ENCODE measurements at regions not wholly inside any gene's neighbourhood (a gene's known extent, or its start where the extent isn't known, plus 50 kb on each side); places are given as distances from the start of the nearest gene placed in this dataset.

DNA sequence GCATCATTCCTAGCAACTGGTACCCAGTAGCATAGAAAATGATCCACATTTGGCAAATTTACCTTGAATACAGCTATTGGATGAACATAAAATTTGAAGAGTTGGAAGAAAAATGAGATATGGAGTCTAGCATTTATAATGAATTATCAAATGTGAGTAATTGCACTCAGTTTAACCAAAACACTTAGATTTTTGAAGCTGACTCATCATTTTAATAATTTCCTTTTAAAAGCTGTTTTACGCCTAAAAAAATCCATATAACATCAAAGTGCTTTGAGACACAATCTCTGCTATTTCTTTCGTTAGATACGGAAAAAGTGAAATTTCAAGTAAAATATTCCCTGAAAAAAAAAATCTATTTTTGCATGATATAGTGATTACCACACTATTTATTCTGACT, 767.4 kb downstream of the ROBO2 start:
- WGBS (ENCODE audit: low lambda C conversion rate) = 23% methylated on average over 3 of the region's 3 CpGs
- BruUV-seq (replicated peaks) = no TSS peak
- FAIRE-seq = no peak

DNA sequence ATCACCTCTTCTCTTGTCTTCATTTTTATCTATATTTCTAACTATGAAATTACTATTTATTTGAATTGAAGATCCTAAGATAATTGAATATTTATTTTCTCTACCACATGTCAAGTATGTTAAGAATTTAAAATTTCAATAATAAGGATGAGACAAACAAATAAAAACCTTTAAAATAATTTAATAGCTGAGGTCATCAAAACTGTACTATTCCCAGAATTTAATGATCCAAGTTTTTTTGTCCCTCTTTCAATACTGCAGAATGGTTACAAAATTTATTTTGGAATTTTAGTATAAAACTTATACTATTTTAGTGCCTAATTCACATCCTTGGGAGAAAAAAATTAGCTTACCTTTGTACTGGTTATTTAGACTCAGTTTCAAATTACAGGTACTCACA, 774.9 kb downstream of the ROBO2 start:
- no peak for FAIRE-seq
- Histone ChIP-seq H3K9me3 (ENCODE audit: low read length) (no peaks in the 10 kb centered on the region), H3K27me3 (ENCODE audit: control insufficient read depth in 1 of 2, insufficient read depth in 2 of 2, low read length in 2 of 2) (no peaks in the 10 kb centered on the region), H4K20me1 (ENCODE audit: insufficient read depth, low read length) (no peaks in the 10 kb centered on the region), H3K4me3 (replicated peaks in 1 of 3; ENCODE audit: insufficient read depth in 1 of 3, low read depth in 2 of 3, low read length in 3 of 3) (no peak overlapping the region), H3K36me3 (replicated peaks in 1 of 2; ENCODE audit: control insufficient read depth in 1 of 2, insufficient read depth in 2 of 2, low read length in 2 of 2) (no peaks in the 10 kb centered on the region), H3K27ac (ENCODE audit: extremely low read length, insufficient read depth, low read length) (no peak overlapping the region), H3K9ac (ENCODE audit: insufficient read depth, low read depth, low read length) (no peak overlapping the region), H3K4me1 (ENCODE audit: insufficient read depth, low read length) (no peaks in the 10 kb centered on the region), H3K79me2 (ENCODE audit: insufficient read depth, low read length) (no peaks in the 10 kb centered on the region), H2AFZ (ENCODE audit: low read length) (no peak overlapping the region), H3K4me2 (ENCODE audit: low read depth, low read length) (no peak overlapping the region)
- DNase-seq (ENCODE audit: low spot score) = no peak
- ATAC-seq = no peak
- in situ Hi-C loops (cut with HindIII; ENCODE audit: extremely low pct_ligation_motif_present, low pct_unique_long_range_greater_than_20kb) = no loop called here
- POLR2A ChIA-PET = no interaction called here
- no TSS peak for BruUV-seq (replicated peaks)
- intact Hi-C loops (cut with micrococcal nuclease; ENCODE audit: unreplicated experiment) = loop anchor here (2.0 kb wide), 1 partner anchor 776 kb away; no protein-coding TSS in a partner anchor
- TF ChIP-seq, protein P1, sequence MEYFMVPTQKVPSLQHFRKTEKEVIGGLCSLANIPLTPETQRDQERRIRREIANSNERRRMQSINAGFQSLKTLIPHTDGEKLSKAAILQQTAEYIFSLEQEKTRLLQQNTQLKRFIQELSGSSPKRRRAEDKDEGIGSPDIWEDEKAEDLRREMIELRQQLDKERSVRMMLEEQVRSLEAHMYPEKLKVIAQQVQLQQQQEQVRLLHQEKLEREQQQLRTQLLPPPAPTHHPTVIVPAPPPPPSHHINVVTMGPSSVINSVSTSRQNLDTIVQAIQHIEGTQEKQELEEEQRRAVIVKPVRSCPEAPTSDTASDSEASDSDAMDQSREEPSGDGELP (IDR thresholded peaks at IDR 0.05; ENCODE audit: borderline replicate concordance, low read depth) = no peak
- TF ChIP-seq MAFK (conservative IDR thresholded peaks at IDR 0.05 in 1 of 2, IDR thresholded peaks at IDR 0.05 in 1 of 2; ENCODE audit: low read length in 2 of 2) = peak; percentile 62 to 88
- TF ChIP-seq MAFF (IDR thresholded peaks at IDR 0.05; ENCODE audit: low read depth, low read length) = peak; percentile 78
- CTCF ChIA-PET (ENCODE audit: low intra/inter-chr PET ratio, low total read pairs) = no interaction called here

More for the DNA sequence above, 767.4 kb downstream of the ROBO2 start:
- DNase-seq (ENCODE audit: low spot score) (no peak), ATAC-seq (no peak)
- no peaks in the 10 kb centered on the region for H3K36me3 ChIP-seq (replicated peaks in 1 of 2; ENCODE audit: control insufficient read depth in 1 of 2, insufficient read depth in 2 of 2, low read length in 2 of 2)
- H3K9me3 ChIP-seq (ENCODE audit: low read length) = no peaks in the 10 kb centered on the region
- no peaks in the 10 kb centered on the region for H3K27me3 ChIP-seq (ENCODE audit: control insufficient read depth in 1 of 2, insufficient read depth in 2 of 2, low read length in 2 of 2)
- no peak overlapping the region for H3K27ac ChIP-seq (ENCODE audit: extremely low read length, insufficient read depth, low read length)
- no peak overlapping the region for H3K4me2 ChIP-seq (ENCODE audit: low read depth, low read length)
- TF ChIP-seq GFI1 (CRISPR knock-in tag; IDR thresholded peaks at IDR 0.05; ENCODE audit: borderline replicate concordance) = no peak
- TF ChIP-seq MAFK (conservative IDR thresholded peaks at IDR 0.05 in 1 of 2, IDR thresholded peaks at IDR 0.05 in 1 of 2; ENCODE audit: low read length in 2 of 2) = peak; percentile 83 to 90
- TF ChIP-seq MAFF (IDR thresholded peaks at IDR 0.05; ENCODE audit: low read depth, low read length) = peak; percentile 83
- no peaks in the 10 kb centered on the region for H3K4me1 ChIP-seq (ENCODE audit: insufficient read depth, low read length)
- in situ Hi-C loops (cut with HindIII; ENCODE audit: extremely low pct_ligation_motif_present, low pct_unique_long_range_greater_than_20kb) = no loop called here
- no peak overlapping the region for H3K9ac ChIP-seq (ENCODE audit: insufficient read depth, low read depth, low read length)
- no peaks in the 10 kb centered on the region for H3K79me2 ChIP-seq (ENCODE audit: insufficient read depth, low read length)
- no peak overlapping the region for H3K4me3 ChIP-seq (replicated peaks in 1 of 3; ENCODE audit: insufficient read depth in 1 of 3, low read depth in 2 of 3, low read length in 3 of 3)
- intact Hi-C loops (cut with micrococcal nuclease; ENCODE audit: unreplicated experiment) = no loop called here
- no peaks in the 10 kb centered on the region for H4K20me1 ChIP-seq (ENCODE audit: insufficient read depth, low read length)
- no peak overlapping the region for H2AFZ ChIP-seq (ENCODE audit: low read length)
- ChIA-PET POLR2A (no interaction called here), CTCF (ENCODE audit: low intra/inter-chr PET ratio, low total read pairs) (no interaction called here)
